ENCODE measurements at regions not wholly inside any gene's neighbourhood (a gene's known extent, or its start where the extent isn't known, plus 50 kb on each side); places are given as distances from the start of the nearest gene placed in this dataset.

DNA sequence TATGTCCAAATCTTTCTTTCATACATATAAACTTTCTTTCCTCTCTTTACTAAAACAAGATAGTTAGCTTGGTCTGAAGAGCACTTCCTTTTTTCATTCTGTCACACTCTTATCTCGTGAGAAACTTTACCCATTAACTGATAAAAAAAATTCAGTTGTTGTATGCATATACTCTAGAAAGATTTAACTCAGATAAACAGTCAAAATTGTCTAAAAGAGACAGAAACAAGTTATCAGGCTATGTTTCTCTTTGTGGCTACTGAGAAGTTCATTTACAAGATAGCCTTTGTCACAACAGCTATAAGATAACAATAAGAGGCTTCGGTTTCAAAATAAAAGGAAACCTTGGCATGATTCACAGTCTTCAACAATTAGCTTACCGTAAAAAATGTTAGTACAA lies 235.7 kb upstream of the ATP10A start:
- ATAC-seq = no peak

GRCh38 chr15:26097216-26097615 lies 234.1 kb upstream of the ATP10A start:
- ATAC-seq (no peak), DNase-seq (no peak)
- intact Hi-C loops (cut with DNase I) = no loop called here
- Histone ChIP-seq H3K4me3 (no peak overlapping the region), H3K4me1 (no peaks in the 10 kb centered on the region), H3K27me3 (no peaks in the 10 kb centered on the region), H3K27ac (no peak overlapping the region), H3K9me3 (no peaks in the 10 kb centered on the region), H3K36me3 (replicated peaks in 1 of 2; ENCODE audit: insufficient read depth in 1 of 2, low read depth in 2 of 2) (no peaks in the 10 kb centered on the region)
- no peak for TF ChIP-seq POLR2A (IDR thresholded peaks at IDR 0.05)
- TF ChIP-seq, protein P1, sequence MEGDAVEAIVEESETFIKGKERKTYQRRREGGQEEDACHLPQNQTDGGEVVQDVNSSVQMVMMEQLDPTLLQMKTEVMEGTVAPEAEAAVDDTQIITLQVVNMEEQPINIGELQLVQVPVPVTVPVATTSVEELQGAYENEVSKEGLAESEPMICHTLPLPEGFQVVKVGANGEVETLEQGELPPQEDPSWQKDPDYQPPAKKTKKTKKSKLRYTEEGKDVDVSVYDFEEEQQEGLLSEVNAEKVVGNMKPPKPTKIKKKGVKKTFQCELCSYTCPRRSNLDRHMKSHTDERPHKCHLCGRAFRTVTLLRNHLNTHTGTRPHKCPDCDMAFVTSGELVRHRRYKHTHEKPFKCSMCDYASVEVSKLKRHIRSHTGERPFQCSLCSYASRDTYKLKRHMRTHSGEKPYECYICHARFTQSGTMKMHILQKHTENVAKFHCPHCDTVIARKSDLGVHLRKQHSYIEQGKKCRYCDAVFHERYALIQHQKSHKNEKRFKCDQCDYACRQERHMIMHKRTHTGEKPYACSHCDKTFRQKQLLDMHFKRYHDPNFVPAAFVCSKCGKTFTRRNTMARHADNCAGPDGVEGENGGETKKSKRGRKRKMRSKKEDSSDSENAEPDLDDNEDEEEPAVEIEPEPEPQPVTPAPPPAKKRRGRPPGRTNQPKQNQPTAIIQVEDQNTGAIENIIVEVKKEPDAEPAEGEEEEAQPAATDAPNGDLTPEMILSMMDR (IDR thresholded peaks at IDR 0.05) = no peak
- 81 to 83% methylated on average over 6 of the region's 6 CpGs for WGBS, 2 donors

More for the DNA sequence above, 235.7 kb upstream of the ATP10A start:
- TF ChIP-seq POLR2A (IDR thresholded peaks at IDR 0.05) = no peak
- TF ChIP-seq, protein P1 (IDR thresholded peaks at IDR 0.05) = no peak
- no peak overlapping the region for H3K4me3 ChIP-seq
- WGBS, 2 donors = 21 to 23% methylated on average over 3 of the region's 3 CpGs
- H3K4me1 ChIP-seq = no peaks in the 10 kb centered on the region
- no peak for DNase-seq
- no peaks in the 10 kb centered on the region for H3K27me3 ChIP-seq
- intact Hi-C loops (cut with DNase I) = no loop called here
- no peaks in the 10 kb centered on the region for H3K9me3 ChIP-seq
- no peaks in the 10 kb centered on the region for H3K36me3 ChIP-seq (replicated peaks in 1 of 2; ENCODE audit: insufficient read depth in 1 of 2, low read depth in 2 of 2)
- H3K27ac ChIP-seq = no peak overlapping the region

- Histone ChIP-seq H3K27ac (no peak overlapping the region), H3K36me3 (replicated peaks in 1 of 2; ENCODE audit: insufficient read depth in 1 of 2, low read depth in 2 of 2) (no peaks in the 10 kb centered on the region), H3K4me3 (no peak overlapping the region), H3K27me3 (no peaks in the 10 kb centered on the region), H3K9me3 (no peaks in the 10 kb centered on the region), H3K4me1 (no peaks in the 10 kb centered on the region)
- intact Hi-C loops (cut with DNase I) = no loop called here
- WGBS, 2 donors = 34 to 38% methylated on average over 3 of the region's 3 CpGs
- DNase-seq = no peak
- ATAC-seq = no peak
- no peak for TF ChIP-seq POLR2A (IDR thresholded peaks at IDR 0.05)
- TF ChIP-seq, protein P1 (IDR thresholded peaks at IDR 0.05) = no peak
Measured at GRCh38 chr15:26096581-26096980, 233.5 kb upstream of the ATP10A start.

- H3K27me3 ChIP-seq = no peaks in the 10 kb centered on the region
- no peaks in the 10 kb centered on the region for H3K36me3 ChIP-seq (replicated peaks in 1 of 2; ENCODE audit: insufficient read depth in 1 of 2, low read depth in 2 of 2)
- DNase-seq (peak in 1 of 4 donors; percentile 38), ATAC-seq (no peak)
- intact Hi-C loops (cut with DNase I) = no loop called here
- H3K4me1 ChIP-seq = no peaks in the 10 kb centered on the region
- TF ChIP-seq, protein P1 (IDR thresholded peaks at IDR 0.05) = peak in 6 of 7 experiments; percentile 6 to 32 (median 22)
- no peak for TF ChIP-seq POLR2A (IDR thresholded peaks at IDR 0.05)
- no peak overlapping the region for H3K4me3 ChIP-seq
- no peak overlapping the region for H3K27ac ChIP-seq
- H3K9me3 ChIP-seq = no peaks in the 10 kb centered on the region
- WGBS, 2 donors = 36 to 43% methylated on average over 24 of the region's 24 CpGs
Measured at GRCh38 chr15:26095710-26096330, 232.7 kb upstream of the ATP10A start.

DNA sequence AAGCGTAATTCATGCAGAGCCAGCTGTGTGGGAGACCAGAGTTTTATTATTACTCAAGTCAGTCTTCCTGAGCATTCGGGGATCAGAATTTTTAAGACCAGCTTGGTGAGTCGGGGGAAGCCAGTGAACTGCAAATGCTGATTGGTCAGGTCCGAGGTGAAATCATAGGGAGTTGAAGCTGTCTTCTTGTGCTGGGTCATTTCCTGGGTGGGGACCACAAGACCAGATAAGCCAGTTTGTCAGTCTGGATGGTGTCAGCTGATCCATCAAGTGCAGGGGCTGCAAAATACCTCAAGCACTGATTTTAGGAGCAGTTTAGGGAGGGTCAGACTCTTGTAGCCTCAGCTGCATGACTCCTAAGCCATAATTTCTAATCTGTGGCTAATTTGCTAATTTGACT lies 228.1 kb upstream of the ATP10A start:
- Histone ChIP-seq H3K27ac (no peak overlapping the region), H3K4me3 (no peak overlapping the region), H3K9me3 (no peaks in the 10 kb centered on the region), H3K4me1 (no peaks in the 10 kb centered on the region), H3K36me3 (replicated peaks in 1 of 2; ENCODE audit: insufficient read depth in 1 of 2, low read depth in 2 of 2) (no peaks in the 10 kb centered on the region), H3K27me3 (no peaks in the 10 kb centered on the region)
- TF ChIP-seq, protein P1 (IDR thresholded peaks at IDR 0.05) = no peak
- no peak for TF ChIP-seq POLR2A (IDR thresholded peaks at IDR 0.05)
- ATAC-seq (no peak), DNase-seq (no peak)
- 68 to 70% methylated on average over 4 of the region's 4 CpGs for WGBS, 2 donors
- intact Hi-C loops (cut with DNase I) = no loop called here

Measured in body of pancreas (tissue), 4 donors.